HEK293 (cell line): ENCODE measurements at regions not wholly inside any gene's neighbourhood (a gene's known extent, or its start where the extent isn't known, plus 50 kb on each side); places are given as distances from the start of the nearest gene placed in this dataset.

ENCODE experiments used
- CTCF ChIP-seq: fragments of 450-650 bp; formaldehyde crosslinking; IDR thresholded peaks from 2 replicates; pipeline ENCODE4 v1.5.1; 2016; ENCODE audit warnings: missing biosample characterization, missing genetic modification characterization
- KLF16 ChIP-seq: fragments of 450-650 bp; formaldehyde crosslinking; IDR thresholded peaks from 2 replicates; pipeline ENCODE4 v1.5.1; 2017; ENCODE audit warnings: missing biosample characterization, missing genetic modification characterization
- KLF9 ChIP-seq: fragments of 450-650 bp; formaldehyde crosslinking; IDR thresholded peaks from 2 replicates; pipeline ENCODE4 v1.5.1; 2016; ENCODE audit warnings: missing biosample characterization, missing genetic modification characterization, low read depth
- MYNN ChIP-seq: fragments of 450-650 bp; formaldehyde crosslinking; IDR thresholded peaks from 2 replicates; pipeline ENCODE4 v1.5.1; 2016; ENCODE audit warnings: missing biosample characterization, missing genetic modification characterization, borderline replicate concordance
- PRDM1 ChIP-seq: fragments of 450-650 bp; formaldehyde crosslinking; IDR thresholded peaks from 2 replicates; pipeline ENCODE4; 2016; ENCODE audit warnings: missing biosample characterization, missing genetic modification characterization
- ZBTB26 ChIP-seq: fragments of 450-650 bp; formaldehyde crosslinking; optimal IDR thresholded peaks from 2 replicates; pipeline ENCODE3; 2016; ENCODE audit warnings: missing biosample characterization, mild to moderate bottlenecking, missing genetic modification characterization
- ZNF169 ChIP-seq: fragments of 450-650 bp; formaldehyde crosslinking; IDR thresholded peaks from 2 replicates; pipeline ENCODE4 v1.5.1; 2016; ENCODE audit warnings: missing biosample characterization, missing genetic modification characterization
- ZNF274 ChIP-seq, 2 experiments: fragments of 200-500 bp in 1 of 2; fragments of 450-650 bp in 1 of 2; sonication (Bioruptor generic) in 1 of 2; formaldehyde crosslinking in 1 of 2; IDR thresholded peaks; 2 replicates each; pipeline versions ENCODE4 v1.5.1 to v1.6.1; 2014 to 2016; ENCODE audit warnings: borderline replicate concordance in 1 of 2, inconsistent platforms in 1 of 2, low read length in 1 of 2, missing biosample characterization in 1 of 2, missing genetic modification characterization in 1 of 2
- ZNF670 ChIP-seq: fragments of 450-650 bp; formaldehyde crosslinking; IDR thresholded peaks from 2 replicates; pipeline ENCODE4 v1.5.1; 2016; ENCODE audit warnings: missing biosample characterization, missing genetic modification characterization, low read depth
- TF ChIP-seq, protein P1 (sequence below): fragments of 450-650 bp; formaldehyde crosslinking; IDR thresholded peaks from 2 replicates; pipeline ENCODE4 v1.5.1; 2017; ENCODE audit warnings: missing biosample characterization, missing genetic modification characterization

DNA sequence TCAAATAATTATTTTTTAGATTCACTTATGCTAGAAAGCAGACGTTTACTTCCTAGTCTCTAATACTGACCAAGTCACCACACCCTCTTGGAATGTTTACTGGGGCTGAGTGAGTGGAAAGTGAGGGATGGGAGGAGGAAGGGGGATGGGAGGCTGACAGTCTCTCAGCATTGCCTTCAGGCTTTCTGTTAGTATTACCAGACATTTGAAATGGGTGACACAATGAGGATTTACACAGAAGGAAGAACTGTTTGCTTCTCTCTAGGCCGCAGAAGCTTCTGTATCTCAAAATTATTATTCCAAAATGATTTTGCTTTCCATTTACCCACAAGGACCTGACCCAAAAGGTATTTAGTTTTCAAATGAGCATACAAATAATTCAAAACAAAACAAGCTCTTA is 232.8 kb upstream of the ZNF608 start:
- TF ChIP-seq PRDM1, result no peak
- no peak for TF ChIP-seq ZNF274 (IDR thresholded peaks at IDR 0.05; ENCODE audit: low read length)
- no peak for TF ChIP-seq ZNF274 (tag by site-specific recombination; IDR thresholded peaks at IDR 0.05; ENCODE audit: borderline replicate concordance)
- no peak for TF ChIP-seq MYNN (tag by site-specific recombination)
- TF ChIP-seq, protein P1, sequence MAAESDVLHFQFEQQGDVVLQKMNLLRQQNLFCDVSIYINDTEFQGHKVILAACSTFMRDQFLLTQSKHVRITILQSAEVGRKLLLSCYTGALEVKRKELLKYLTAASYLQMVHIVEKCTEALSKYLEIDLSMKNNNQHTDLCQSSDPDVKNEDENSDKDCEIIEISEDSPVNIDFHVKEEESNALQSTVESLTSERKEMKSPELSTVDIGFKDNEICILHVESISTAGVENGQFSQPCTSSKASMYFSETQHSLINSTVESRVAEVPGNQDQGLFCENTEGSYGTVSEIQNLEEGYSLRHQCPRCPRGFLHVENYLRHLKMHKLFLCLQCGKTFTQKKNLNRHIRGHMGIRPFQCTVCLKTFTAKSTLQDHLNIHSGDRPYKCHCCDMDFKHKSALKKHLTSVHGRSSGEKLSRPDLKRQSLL, result no peak
- TF ChIP-seq KLF16, result no peak
- no peak for TF ChIP-seq ZNF670
- no peak for TF ChIP-seq CTCF (tag by site-specific recombination)
- TF ChIP-seq ZBTB26 (tag by site-specific recombination), result no peak
- TF ChIP-seq ZNF169 (tag by site-specific recombination), result no peak
- no peak for TF ChIP-seq KLF9 (tag by site-specific recombination)
